ENCODE measurements at regions not wholly inside any gene's neighbourhood (a gene's known extent, or its start where the extent isn't known, plus 50 kb on each side); places are given as distances from the start of the nearest gene placed in this dataset.

- Histone ChIP-seq H3K4me1 (ENCODE audit: control insufficient read depth, extremely low read depth, insufficient read depth, low read length) (no peaks in the 10 kb centered on the region), H3K9me3 (replicated peaks; ENCODE audit: control insufficient read depth, insufficient read depth, low read length) (no peaks in the 10 kb centered on the region), H3K27me3 (ENCODE audit: control insufficient read depth in 2 of 2, insufficient read depth in 2 of 2, low read length in 2 of 2) (no peaks in the 10 kb centered on the region), H3K79me2 (ENCODE audit: control insufficient read depth, insufficient read depth, low read length) (no peaks in the 10 kb centered on the region), H3K4me3 (replicated peaks in 1 of 3; ENCODE audit: insufficient read depth in 1 of 3, low read depth in 1 of 3, low read length in 3 of 3) (no peak overlapping the region), H3K36me3 (ENCODE audit: control insufficient read depth in 2 of 2, extremely low read depth in 1 of 2, insufficient read depth in 2 of 2, low read length in 2 of 2) (no peaks in the 10 kb centered on the region), H2AFZ (ENCODE audit: low read depth, low read length) (no peak overlapping the region), H3K27ac (ENCODE audit: insufficient read depth, low read depth, low read length) (no peak overlapping the region), H4K20me1 (replicated peaks; ENCODE audit: control insufficient read depth, extremely low read depth, insufficient read depth, low read length) (no peaks in the 10 kb centered on the region), H3K4me2 (ENCODE audit: insufficient read depth, low read length) (no peak overlapping the region), H3K9ac (replicated peaks; ENCODE audit: extremely low read depth, insufficient read depth, low read length) (no peak overlapping the region), H3K9me1 (replicated peaks; ENCODE audit: control insufficient read depth, extremely low read depth, insufficient read depth, low read length) (no peaks in the 10 kb centered on the region)
- POLR2A ChIA-PET: interaction anchor here (0.6 kb wide), 1 partner anchor 91 kb away, joined by 5 read pairs; no protein-coding TSS in a partner anchor
- TF ChIP-seq MAX (IDR thresholded peaks at IDR 0.05; ENCODE audit: insufficient read depth, insufficient read length): no peak
- TF ChIP-seq JUN (IDR thresholded peaks at IDR 0.05; ENCODE audit: borderline replicate concordance, insufficient read depth, insufficient read length, low read depth): no peak
- no peak for TF ChIP-seq POLR2AphosphoS5 (IDR thresholded peaks at IDR 0.05; ENCODE audit: insufficient read depth, low read depth, low read length)
- no peak for TF ChIP-seq POLR2A (IDR thresholded peaks at IDR 0.05; ENCODE audit: low read depth, low read length)
- TF ChIP-seq FOS (IDR thresholded peaks at IDR 0.05; ENCODE audit: borderline replicate concordance, insufficient read depth, low read length): no peak
- TF ChIP-seq CTCF (IDR thresholded peaks at IDR 0.05; ENCODE audit: extremely low read depth in 1 of 2, insufficient read depth in 1 of 2, low read depth in 1 of 2, low read length in 2 of 2): no peak
- TF ChIP-seq MYC (IDR thresholded peaks at IDR 0.05; ENCODE audit: low read depth, low read length): no peak
- no peak for TF ChIP-seq GATA2 (IDR thresholded peaks at IDR 0.05; ENCODE audit: insufficient read depth, insufficient read length, low read depth, low read length)
- no peak for TF ChIP-seq EZH2 (IDR thresholded peaks at IDR 0.05; ENCODE audit: borderline replicate concordance, low read depth, low read length, severe bottlenecking)
- intact Hi-C loops (cut with micrococcal nuclease): no loop called here
- CTCF ChIA-PET: interaction anchor here (0.6 kb wide), 2 partner anchors 9 to 197 kb away, joined by 3 to 4 read pairs; no protein-coding TSS in a partner anchor
- FAIRE-seq (no peak), DNase-seq (ENCODE audit: low read depth, low spot score) (no peak)
- no TSS peak for BruUV-seq (replicated peaks)
- dilution Hi-C loops (cut with MboI; ENCODE audit: extremely low pct_ligation_motif_present, low sequenced_read_pairs): no loop called here
Measured at GRCh38 chr22:17305076-17305475, 64.2 kb upstream of the CECR2 start.

Measured in endothelial cell of umbilical vein (primary cell).